ENCODE measurements at regions not wholly inside any gene's neighbourhood (a gene's known extent, or its start where the extent isn't known, plus 50 kb on each side); places are given as distances from the start of the nearest gene placed in this dataset.

DNA sequence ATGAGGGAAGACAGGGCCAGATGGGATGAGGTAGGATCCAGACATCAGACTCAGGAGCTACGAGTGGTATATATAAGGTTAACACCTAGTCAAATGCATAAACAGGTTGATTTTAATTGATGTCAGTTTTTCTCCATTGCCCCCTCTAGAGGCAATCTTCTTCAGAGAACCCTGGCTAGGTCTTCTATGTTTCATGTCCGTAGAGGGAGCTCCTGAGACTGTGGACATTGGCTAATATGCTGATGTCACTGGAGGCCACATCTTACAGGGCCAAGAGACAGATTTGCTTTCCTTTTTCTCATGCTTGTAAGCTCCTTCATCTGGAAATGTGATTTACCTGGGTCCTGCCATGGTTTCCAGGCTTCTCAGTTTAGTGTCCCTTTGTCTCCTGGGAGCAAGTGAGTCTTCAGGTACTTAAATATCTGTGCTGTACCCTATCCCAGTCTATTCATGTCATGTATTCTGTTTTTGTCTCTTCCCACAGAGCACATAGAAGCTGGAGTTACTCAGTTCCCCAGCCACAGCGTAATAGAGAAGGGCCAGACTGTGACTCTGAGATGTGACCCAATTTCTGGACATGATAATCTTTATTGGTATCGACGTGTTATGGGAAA, 161.6 kb upstream of the PRSS1 start:
- H3K27ac ChIP-seq (ENCODE audit: low read depth, low read length) = 0 out of 2 replicates have a peak overlapping the region, but pooled peaks have one; percentile 9
- no peaks in the 10 kb centered on the region for H3K36me3 ChIP-seq (ENCODE audit: control insufficient read depth in 1 of 2, insufficient read depth in 2 of 2, low read length in 2 of 2)
- no peak overlapping the region for H3K9ac ChIP-seq (ENCODE audit: low read length)
- ChIA-PET CTCF (interaction anchor here (0.6 to 3.1 kb wide), 30 partner anchors 9 to 268 kb away, joined by 3 to 58 read pairs (median 5); no protein-coding TSS in a partner anchor), RAD21 (ENCODE audit: low non-redundant PET in 1 of 2, low total read pairs in 2 of 2, uncharacterized antibody in 2 of 2, unreplicated experiment in 2 of 2) (interaction anchor here (0.8 to 1.2 kb wide), 4 partner anchors 16 to 53 kb away, joined by 3 to 8 read pairs (median 4); no protein-coding TSS in a partner anchor), POLR2A (interaction anchor here (1.4 to 1.6 kb wide), 2 partner anchors 30 to 53 kb away, joined by 4 read pairs; no protein-coding TSS in a partner anchor)
- no peaks in the 10 kb centered on the region for H3K9me2 ChIP-seq (ENCODE audit: insufficient read depth)
- no TSS peak for BruUV-seq (replicated peaks)
- no peaks in the 10 kb centered on the region for H3K27me3 ChIP-seq (ENCODE audit: insufficient read depth, low read length)
- peak overlapping the region; percentile 14; the same call in 1 of the 2 replicates for H3K4me2 ChIP-seq (ENCODE audit: low read length)
- TF ChIP-seq ZNF274 (IDR thresholded peaks at IDR 0.05; ENCODE audit: low read depth, low read length) = no peak
- no peak for TF ChIP-seq TCF7L2 (IDR thresholded peaks at IDR 0.05; ENCODE audit: borderline replicate concordance, extremely low read depth, insufficient read depth, insufficient read length)
- TF ChIP-seq YY1 (IDR thresholded peaks at IDR 0.05; ENCODE audit: extremely low read depth, insufficient replicate concordance, low read depth, low read length) = peak; percentile 29
- TF ChIP-seq SIN3A (IDR thresholded peaks at IDR 0.05; ENCODE audit: low read depth) = no peak
- no peak for TF ChIP-seq POLR2AphosphoS5 (IDR thresholded peaks at IDR 0.05; ENCODE audit: low read depth, low read length)
- TF ChIP-seq, protein P1, sequence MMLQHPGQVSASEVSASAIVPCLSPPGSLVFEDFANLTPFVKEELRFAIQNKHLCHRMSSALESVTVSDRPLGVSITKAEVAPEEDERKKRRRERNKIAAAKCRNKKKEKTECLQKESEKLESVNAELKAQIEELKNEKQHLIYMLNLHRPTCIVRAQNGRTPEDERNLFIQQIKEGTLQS (IDR thresholded peaks at IDR 0.05) = no peak
- TF ChIP-seq EGR1 (IDR thresholded peaks at IDR 0.05; ENCODE audit: low read depth) = no peak
- TF ChIP-seq, protein P2, sequence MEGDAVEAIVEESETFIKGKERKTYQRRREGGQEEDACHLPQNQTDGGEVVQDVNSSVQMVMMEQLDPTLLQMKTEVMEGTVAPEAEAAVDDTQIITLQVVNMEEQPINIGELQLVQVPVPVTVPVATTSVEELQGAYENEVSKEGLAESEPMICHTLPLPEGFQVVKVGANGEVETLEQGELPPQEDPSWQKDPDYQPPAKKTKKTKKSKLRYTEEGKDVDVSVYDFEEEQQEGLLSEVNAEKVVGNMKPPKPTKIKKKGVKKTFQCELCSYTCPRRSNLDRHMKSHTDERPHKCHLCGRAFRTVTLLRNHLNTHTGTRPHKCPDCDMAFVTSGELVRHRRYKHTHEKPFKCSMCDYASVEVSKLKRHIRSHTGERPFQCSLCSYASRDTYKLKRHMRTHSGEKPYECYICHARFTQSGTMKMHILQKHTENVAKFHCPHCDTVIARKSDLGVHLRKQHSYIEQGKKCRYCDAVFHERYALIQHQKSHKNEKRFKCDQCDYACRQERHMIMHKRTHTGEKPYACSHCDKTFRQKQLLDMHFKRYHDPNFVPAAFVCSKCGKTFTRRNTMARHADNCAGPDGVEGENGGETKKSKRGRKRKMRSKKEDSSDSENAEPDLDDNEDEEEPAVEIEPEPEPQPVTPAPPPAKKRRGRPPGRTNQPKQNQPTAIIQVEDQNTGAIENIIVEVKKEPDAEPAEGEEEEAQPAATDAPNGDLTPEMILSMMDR (IDR thresholded peaks at IDR 0.05 in 2 of 3, conservative IDR thresholded peaks at IDR 0.05 in 1 of 3; ENCODE audit: borderline replicate concordance in 1 of 3, insufficient read depth in 1 of 3, low read depth in 2 of 3, low read length in 2 of 3) = peak; percentile 86 to 99 (median 89)
- peak; percentile 61; the same call in 1 of the 2 replicates for TF ChIP-seq CEBPB (IDR thresholded peaks at IDR 0.05; ENCODE audit: low read depth)
- peak; percentile 73 for TF ChIP-seq CBX3 (IDR thresholded peaks at IDR 0.05; ENCODE audit: low read depth)
- peak; percentile 56 for TF ChIP-seq RAD21 (IDR thresholded peaks at IDR 0.05; ENCODE audit: low read depth)
- TF ChIP-seq, protein P3, sequence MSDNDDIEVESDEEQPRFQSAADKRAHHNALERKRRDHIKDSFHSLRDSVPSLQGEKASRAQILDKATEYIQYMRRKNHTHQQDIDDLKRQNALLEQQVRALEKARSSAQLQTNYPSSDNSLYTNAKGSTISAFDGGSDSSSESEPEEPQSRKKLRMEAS (IDR thresholded peaks at IDR 0.05) = no peak
- no peak for TF ChIP-seq JUND (IDR thresholded peaks at IDR 0.05)
- no peak for TF ChIP-seq SP1 (IDR thresholded peaks at IDR 0.05; ENCODE audit: low read depth)
- no peak for TF ChIP-seq ELF1 (IDR thresholded peaks at IDR 0.05; ENCODE audit: borderline replicate concordance, low read depth)
- no peak for TF ChIP-seq POLR2A (IDR thresholded peaks at IDR 0.05; ENCODE audit: borderline replicate concordance, extremely low read depth, insufficient read depth, insufficient read length)
- no peak for TF ChIP-seq EZH2phosphoT487 (IDR thresholded peaks at IDR 0.05; ENCODE audit: borderline replicate concordance)
- H3K4me3 ChIP-seq (replicated peaks in 1 of 2; ENCODE audit: low read depth in 1 of 2, low read length in 2 of 2) = no peak overlapping the region
- ATAC-seq = peak; percentile 96
- H3K4me1 ChIP-seq (ENCODE audit: control insufficient read depth in 1 of 2, insufficient read depth in 2 of 2, low read length in 2 of 2) = peaks cover 0 to 23% of the 10 kb centered on the region in 2 experiments; a peak in 3 of 4 replicates
- intact Hi-C loops (cut with micrococcal nuclease) = loop anchor here (1.0 kb wide), 1 partner anchor 28 kb away; no protein-coding TSS in a partner anchor
- no peaks in the 10 kb centered on the region for H3K9me3 ChIP-seq (ENCODE audit: control insufficient read depth in 1 of 2, insufficient read depth in 1 of 2, low read depth in 1 of 2, low read length in 2 of 2)
- no peaks in the 10 kb centered on the region for H4K20me1 ChIP-seq (ENCODE audit: insufficient read depth)
- DNase-seq (ENCODE audit: low read depth, low spot score) = peak; percentile 82
- H3K79me2 ChIP-seq (ENCODE audit: insufficient read depth, low read length) = no peaks in the 10 kb centered on the region
- H2AFZ ChIP-seq (ENCODE audit: low read depth, low read length, poor library complexity, severe bottlenecking) = peak overlapping the region; percentile 98

All from HCT116 (cell line).